Keratinocyte (primary cell): ENCODE measurements at regions not wholly inside any gene's neighbourhood (a gene's known extent, or its start where the extent isn't known, plus 50 kb on each side); places are given as distances from the start of the nearest gene placed in this dataset.

ENCODE experiments used
- DNase-seq: peaks from one replicate; pipeline ENCODE4 v3.0.0-alpha.2; 2011; ENCODE audit warnings: low read depth, missing footprints, low spot score
- FAIRE-seq: peaks from 2 replicates; lab custom pipeline; 2011; peaks lifted over from hg19 to GRCh38; lab: Jason Lieb, UNC
- H2AFZ ChIP-seq: 2 replicates; pipeline ENCODE4 v1.6.0; 2012; ENCODE audit warnings: low read length, control low read depth, inconsistent platforms; ENCODE audit not compliant: control insufficient read depth
- H3K27ac ChIP-seq: 2 replicates; pipeline ENCODE4 v1.5.1; 2011; ENCODE audit warnings: low read length; ENCODE audit not compliant: control insufficient read depth, insufficient read depth
- H3K27me3 ChIP-seq: 3 replicates; pipeline ENCODE4 v1.6.0; 2011; ENCODE audit warnings: low read length; ENCODE audit not compliant: control insufficient read depth, insufficient read depth; ENCODE audit errors: extremely low read depth
- H3K36me3 ChIP-seq, 2 experiments: 2 replicates in 1 of 2; 3 replicates in 1 of 2; pipeline ENCODE4 v1.5.1; 2011; ENCODE audit warnings: low read length in 2 of 2, mild to moderate bottlenecking in 1 of 2; ENCODE audit not compliant: control insufficient read depth in 2 of 2, insufficient read depth in 2 of 2; ENCODE audit errors: extremely low read depth in 1 of 2
- H3K4me1 ChIP-seq: 3 replicates; pipeline ENCODE4 v1.5.1; 2011; ENCODE audit warnings: low read length; ENCODE audit not compliant: control insufficient read depth, insufficient read depth; ENCODE audit errors: extremely low read depth
- H3K4me2 ChIP-seq: 3 replicates; pipeline ENCODE4 v1.6.0; 2011; ENCODE audit warnings: low read depth, low read length; ENCODE audit not compliant: control insufficient read depth, insufficient read depth; ENCODE audit errors: extremely low read depth
- H3K4me3 ChIP-seq, 3 experiments: fragments of 200-600 bp in 1 of 3; sonication (generic) in 1 of 3; 2 replicates in 2 of 3; 3 replicates in 1 of 3; pipeline ENCODE4 v1.5.1; 2011 to 2016; ENCODE audit warnings: low read length in 3 of 3, mild to moderate bottlenecking in 3 of 3, control low read depth in 2 of 3, inconsistent platforms in 1 of 3, low read depth in 1 of 3, mixed read lengths in 1 of 3, mixed run types in 1 of 3, moderate library complexity in 1 of 3; ENCODE audit not compliant: control insufficient read depth in 2 of 3, insufficient read depth in 2 of 3; ENCODE audit errors: extremely low read depth in 1 of 3
- H3K79me2 ChIP-seq: 2 replicates; pipeline ENCODE4 v1.6.0; 2012; ENCODE audit warnings: low read length; ENCODE audit not compliant: control insufficient read depth, insufficient read depth
- H3K9ac ChIP-seq: 3 replicates; pipeline ENCODE4 v1.6.0; 2011; ENCODE audit warnings: low read length; ENCODE audit not compliant: control insufficient read depth, insufficient read depth; ENCODE audit errors: extremely low read depth
- H3K9me1 ChIP-seq: 3 replicates; pipeline ENCODE4 v1.6.0; 2011; ENCODE audit warnings: low read length; ENCODE audit not compliant: control insufficient read depth, insufficient read depth; ENCODE audit errors: extremely low read depth
- H3K9me3 ChIP-seq: 2 replicates; pipeline ENCODE4 v1.5.1; 2012; ENCODE audit warnings: low read depth, low read length; ENCODE audit not compliant: control insufficient read depth
- H4K20me1 ChIP-seq: 3 replicates; pipeline ENCODE4 v1.6.0; 2011; ENCODE audit warnings: low read length; ENCODE audit not compliant: control insufficient read depth, insufficient read depth; ENCODE audit errors: extremely low read depth
- EZH2 ChIP-seq: IDR thresholded peaks from one replicate; pipeline ENCODE4 v1.6.1; 2012; ENCODE audit warnings: inconsistent platforms, mild to moderate bottlenecking, low read length, moderate library complexity
- dilution Hi-C: fragments of 300-500 bp; cut with MboI; formaldehyde crosslinking; loops from one replicate; pipeline ENCODE4 v1.7.0; 2020; ENCODE audit warnings: low sequenced_read_pairs; ENCODE audit not compliant: extremely low pct_ligation_motif_present
- TF ChIP-seq, protein P1 (sequence below), 3 experiments: IDR thresholded peaks in 1 of 3; conservative IDR thresholded peaks in 1 of 3; optimal IDR thresholded peaks in 1 of 3; 2 replicates in 2 of 3; 3 replicates in 1 of 3; pipeline versions ENCODE3 to v1.5.1; 2011; ENCODE audit warnings: low read length in 3 of 3, mild to moderate bottlenecking in 3 of 3, moderate library complexity in 2 of 3, control low read depth in 1 of 3, inconsistent platforms in 1 of 3; ENCODE audit not compliant: insufficient read depth in 2 of 3; ENCODE audit errors: extremely low read depth in 1 of 3

DNA sequence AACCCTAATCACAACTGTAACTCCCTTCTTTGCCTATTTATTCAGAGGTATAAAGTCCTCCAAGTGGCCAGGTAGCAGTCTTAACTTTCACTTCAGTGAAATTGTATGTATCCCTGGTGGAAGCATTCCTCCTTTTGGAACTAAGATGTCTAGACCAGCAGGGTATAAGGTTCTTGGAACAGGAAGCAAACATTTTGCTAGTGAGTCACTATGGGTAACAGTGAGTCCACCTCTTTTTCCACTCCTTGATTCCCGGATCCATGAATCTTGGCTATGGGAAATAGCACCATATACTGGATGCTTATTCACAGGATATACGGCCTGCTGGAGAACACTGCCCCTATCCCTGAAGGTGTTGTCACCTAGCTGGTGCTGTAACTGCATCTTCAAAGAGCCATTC, 80.2 kb downstream of the KCNA5 start:
- DNase-seq: no peak

DNA sequence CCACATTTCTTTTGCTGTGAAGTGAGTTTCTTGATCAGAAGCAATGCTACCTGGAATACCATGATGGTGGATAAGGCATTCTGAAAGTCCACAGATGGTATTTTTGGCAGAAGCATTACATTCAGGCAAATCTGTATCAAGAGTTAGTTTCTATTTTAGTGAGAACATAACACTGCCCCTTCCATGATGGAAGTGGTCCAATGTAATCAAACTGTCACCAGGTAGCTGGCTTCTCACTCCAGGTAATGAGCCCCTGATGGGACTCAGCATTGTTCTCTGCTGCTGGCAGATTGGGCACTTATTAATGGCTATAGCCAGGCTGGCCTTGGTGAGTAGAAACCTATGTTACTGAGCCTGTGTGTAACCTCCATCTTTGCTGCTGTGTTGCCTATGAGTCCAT, 80.7 kb downstream of the KCNA5 start:
- Histone ChIP-seq H2AFZ (no peak overlapping the region), H3K27me3 (no peaks in the 10 kb centered on the region), H3K9me3 (no peaks in the 10 kb centered on the region), H3K4me2 (no peak overlapping the region), H3K4me1 (no peaks in the 10 kb centered on the region), H3K4me3 (no peak overlapping the region), H4K20me1 (no peaks in the 10 kb centered on the region), H3K9me1 (no peaks in the 10 kb centered on the region), H3K9ac (no peak overlapping the region), H3K79me2 (no peaks in the 10 kb centered on the region), H3K27ac (no peak overlapping the region), H3K36me3 (no peaks in the 10 kb centered on the region)
- FAIRE-seq: no peak
- dilution Hi-C loops: no loop called here
- TF ChIP-seq, protein P1, sequence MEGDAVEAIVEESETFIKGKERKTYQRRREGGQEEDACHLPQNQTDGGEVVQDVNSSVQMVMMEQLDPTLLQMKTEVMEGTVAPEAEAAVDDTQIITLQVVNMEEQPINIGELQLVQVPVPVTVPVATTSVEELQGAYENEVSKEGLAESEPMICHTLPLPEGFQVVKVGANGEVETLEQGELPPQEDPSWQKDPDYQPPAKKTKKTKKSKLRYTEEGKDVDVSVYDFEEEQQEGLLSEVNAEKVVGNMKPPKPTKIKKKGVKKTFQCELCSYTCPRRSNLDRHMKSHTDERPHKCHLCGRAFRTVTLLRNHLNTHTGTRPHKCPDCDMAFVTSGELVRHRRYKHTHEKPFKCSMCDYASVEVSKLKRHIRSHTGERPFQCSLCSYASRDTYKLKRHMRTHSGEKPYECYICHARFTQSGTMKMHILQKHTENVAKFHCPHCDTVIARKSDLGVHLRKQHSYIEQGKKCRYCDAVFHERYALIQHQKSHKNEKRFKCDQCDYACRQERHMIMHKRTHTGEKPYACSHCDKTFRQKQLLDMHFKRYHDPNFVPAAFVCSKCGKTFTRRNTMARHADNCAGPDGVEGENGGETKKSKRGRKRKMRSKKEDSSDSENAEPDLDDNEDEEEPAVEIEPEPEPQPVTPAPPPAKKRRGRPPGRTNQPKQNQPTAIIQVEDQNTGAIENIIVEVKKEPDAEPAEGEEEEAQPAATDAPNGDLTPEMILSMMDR (optimal IDR thresholded peaks at IDR 0.05 in 1 of 3, IDR thresholded peaks at IDR 0.05 in 1 of 3, conservative IDR thresholded peaks at IDR 0.05 in 1 of 3; ENCODE audit: extremely low read depth in 1 of 3, insufficient read depth in 2 of 3, low read length in 3 of 3): no peak
- TF ChIP-seq EZH2: no peak
- DNase-seq: no peak

More for the DNA sequence above, 80.2 kb downstream of the KCNA5 start:
- Histone ChIP-seq H3K9ac (no peak overlapping the region), H3K9me1 (no peaks in the 10 kb centered on the region), H3K4me1 (no peaks in the 10 kb centered on the region), H3K36me3 (no peaks in the 10 kb centered on the region), H4K20me1 (no peaks in the 10 kb centered on the region), H3K79me2 (no peaks in the 10 kb centered on the region), H3K27me3 (no peaks in the 10 kb centered on the region), H2AFZ (no peak overlapping the region), H3K9me3 (no peaks in the 10 kb centered on the region), H3K4me3 (no peak overlapping the region), H3K4me2 (no peak overlapping the region), H3K27ac (no peak overlapping the region)
- FAIRE-seq: peak; percentile 48
- TF ChIP-seq, protein P1 (optimal IDR thresholded peaks at IDR 0.05 in 1 of 3, IDR thresholded peaks at IDR 0.05 in 1 of 3, conservative IDR thresholded peaks at IDR 0.05 in 1 of 3; ENCODE audit: extremely low read depth in 1 of 3, insufficient read depth in 2 of 3, low read length in 3 of 3): no peak
- dilution Hi-C loops: no loop called here
